ENCODE measurements at regions not wholly inside any gene's neighbourhood (a gene's known extent, or its start where the extent isn't known, plus 50 kb on each side); places are given as distances from the start of the nearest gene placed in this dataset.
"Not testable (repeated sequence)": the region's sequence is repeated elsewhere in the genome, so short reads cannot be mapped to it uniquely, and the experiment has no call there.

DNA sequence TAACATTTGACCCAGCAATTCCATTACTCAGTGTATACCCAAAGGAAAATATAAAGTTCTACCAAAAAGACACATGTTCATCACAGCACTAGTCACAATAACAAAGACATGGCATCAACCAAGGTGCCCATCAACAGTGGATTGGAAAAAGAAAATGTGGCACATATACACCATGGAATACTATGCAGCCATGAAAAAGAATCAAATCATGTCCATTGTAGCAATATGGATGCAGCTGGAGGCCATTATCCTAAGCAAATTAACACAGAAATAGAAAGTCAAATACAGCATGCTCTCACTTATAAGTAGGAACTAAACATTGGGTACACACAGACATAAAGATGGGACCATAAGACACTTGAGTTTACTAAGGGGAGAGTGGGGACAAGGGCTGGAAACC lies 441.9 kb upstream of the ID4 start:
- no peak for DNase-seq (ENCODE audit: low read depth in 2 of 2)

DNA sequence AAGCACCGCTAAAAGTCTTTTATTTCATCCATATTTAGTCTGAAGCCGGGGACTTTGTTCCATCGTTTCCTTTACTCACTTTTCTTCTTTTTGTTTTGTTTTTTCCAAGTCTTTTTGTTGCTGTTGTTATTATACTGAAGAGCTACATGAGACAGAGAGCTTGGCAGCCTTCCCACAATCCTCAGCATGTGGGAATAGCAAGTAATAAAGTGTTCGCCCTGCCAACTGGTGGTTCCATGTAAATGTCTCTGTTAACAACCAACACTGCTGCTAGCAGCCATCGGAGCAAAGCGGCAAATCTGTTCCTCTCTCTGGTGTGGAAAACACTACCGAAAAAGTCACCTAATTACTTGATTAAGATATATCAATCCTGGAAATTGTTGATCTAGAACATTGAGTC lies 437.8 kb upstream of the ID4 start:
- DNase-seq (ENCODE audit: low read depth in 2 of 2): no peak

DNA sequence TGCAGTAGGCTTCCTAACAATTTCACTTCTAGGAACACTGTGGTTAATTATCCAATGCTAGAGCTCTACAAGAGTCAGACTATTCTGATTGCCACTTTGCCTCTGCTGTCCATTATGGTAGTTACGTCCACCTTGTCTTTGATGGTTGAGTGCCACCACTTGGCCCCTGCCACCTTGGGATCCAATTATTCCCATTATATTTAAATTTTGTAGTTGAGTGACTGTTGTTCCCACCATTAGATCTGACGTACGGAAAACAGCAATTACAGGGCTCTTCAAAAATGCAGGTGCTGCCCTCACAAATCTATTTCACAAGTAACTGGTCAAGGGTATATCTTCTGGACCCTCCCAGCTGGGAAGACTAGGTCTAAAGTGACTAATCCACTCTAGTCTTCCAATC lies 432.3 kb upstream of the ID4 start:
- not testable (repeated sequence) for DNase-seq (ENCODE audit: low read depth in 2 of 2)

- DNase-seq (ENCODE audit: low read depth in 2 of 2): no peak
These were observed 428.8 kb upstream of the ID4 start for GRCh38 chr6:19408331-19408730.

DNA sequence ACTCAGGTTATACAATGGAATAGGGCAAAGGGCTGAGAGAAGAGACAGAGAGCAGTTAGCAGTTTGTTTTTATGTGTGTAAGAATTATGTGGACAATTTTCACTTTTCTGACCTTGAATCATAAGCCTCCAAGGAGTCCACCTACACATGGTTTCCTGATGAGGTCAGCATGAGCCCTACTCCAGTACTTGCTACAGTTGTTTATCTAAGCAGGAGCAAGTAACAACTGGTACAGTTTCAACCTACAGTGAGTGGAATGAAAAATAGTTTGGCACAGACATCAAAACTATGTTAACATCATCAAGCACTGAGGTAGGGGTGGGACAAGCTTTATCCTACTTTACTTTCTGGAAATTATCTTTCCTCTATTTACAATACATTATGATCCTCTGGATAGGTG lies 426.7 kb upstream of the ID4 start:
- no peak for DNase-seq (ENCODE audit: low read depth in 2 of 2)

DNA sequence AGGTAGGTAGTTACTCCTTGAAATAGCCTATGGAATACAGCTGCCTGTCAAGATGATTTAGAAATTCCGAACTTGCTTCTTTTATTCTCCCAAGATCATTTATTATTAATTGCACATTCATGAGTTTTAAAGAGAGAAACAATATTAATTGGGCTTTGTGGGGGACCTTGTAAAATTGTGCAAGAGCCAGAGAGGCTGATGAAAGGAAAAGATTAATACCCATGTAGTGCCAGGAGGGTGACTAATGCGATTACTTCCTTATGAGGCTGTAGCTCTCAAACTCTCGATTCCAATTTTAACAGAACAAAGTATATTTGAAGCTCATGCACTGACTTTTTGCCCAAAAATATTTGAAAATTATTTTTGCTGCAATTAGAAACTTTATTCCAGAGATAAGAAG lies 423.8 kb upstream of the ID4 start:
- no peak for DNase-seq (ENCODE audit: low read depth in 2 of 2)

GRCh38 chr6:19415605-19416326 lies 421.4 kb upstream of the ID4 start:
- no peak for DNase-seq (ENCODE audit: low read depth in 2 of 2)

GRCh38 chr6:19416811-19417210 lies 420.4 kb upstream of the ID4 start:
- no peak for DNase-seq (ENCODE audit: low read depth in 2 of 2)

- DNase-seq (ENCODE audit: low read depth in 2 of 2): no peak
These were observed 419.5 kb upstream of the ID4 start for GRCh38 chr6:19417713-19418112.

DNA sequence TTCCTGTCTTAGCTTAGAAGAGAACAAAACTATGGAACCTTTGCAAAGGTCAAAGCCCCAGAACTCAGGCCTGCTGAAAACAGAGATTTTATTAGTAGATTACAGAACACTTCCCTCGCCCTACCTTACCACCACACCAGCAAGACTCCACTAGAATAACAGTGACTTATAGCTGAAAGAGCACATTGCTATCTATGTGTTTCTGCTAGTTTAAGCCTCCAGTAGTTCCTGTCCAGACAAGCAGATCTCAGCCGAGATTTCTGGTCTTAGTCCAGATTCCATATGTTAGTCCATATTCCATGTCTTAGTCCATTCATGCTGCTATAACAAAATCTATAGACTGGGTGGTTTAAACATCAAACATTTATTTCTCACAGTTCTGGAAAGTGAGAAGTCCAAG lies 412.3 kb upstream of the ID4 start:
- no peak for DNase-seq (ENCODE audit: low read depth in 2 of 2)

DNA sequence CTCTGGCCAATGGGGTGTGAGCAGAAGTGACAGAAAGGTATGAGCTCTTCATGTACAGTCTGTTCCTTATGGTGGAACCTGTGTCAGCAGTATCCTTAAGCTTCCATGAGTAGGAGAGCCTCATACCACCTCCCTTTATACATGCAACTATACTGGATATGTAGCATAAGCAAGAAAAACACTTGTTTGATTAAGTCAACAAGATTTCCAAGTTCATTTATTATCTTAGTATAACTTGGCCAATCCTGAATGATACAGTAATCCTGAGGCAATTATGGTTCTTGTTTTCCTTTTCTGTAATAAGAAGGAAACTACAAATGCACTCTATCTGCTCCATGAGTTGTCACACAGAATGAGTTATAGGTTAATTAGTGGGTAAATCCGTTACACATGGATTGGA lies 409.6 kb upstream of the ID4 start:
- no peak for DNase-seq (ENCODE audit: low read depth in 2 of 2)

- no peak for DNase-seq (ENCODE audit: low read depth in 2 of 2)
These were observed 404.1 kb upstream of the ID4 start for GRCh38 chr6:19432966-19433498.

DNA sequence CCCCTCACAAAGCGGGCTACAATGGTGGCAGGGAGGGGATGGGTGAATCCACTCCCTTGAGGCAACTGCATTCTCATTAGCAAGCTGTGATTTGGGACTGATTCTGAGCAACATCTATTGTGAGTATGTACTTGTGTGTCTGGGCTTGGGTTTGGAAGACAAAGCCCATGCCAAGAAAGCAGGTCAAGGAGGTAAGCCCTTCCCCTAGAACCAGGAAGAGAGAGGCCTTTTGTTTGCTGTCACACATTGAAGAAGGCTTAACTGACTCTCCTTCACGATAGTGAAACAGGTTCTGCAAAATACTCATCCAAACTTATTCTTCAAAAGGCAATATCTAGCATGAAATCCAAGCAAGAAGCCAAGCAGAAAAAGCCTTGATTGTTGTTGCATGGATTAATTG lies 403.1 kb upstream of the ID4 start:
- no peak for DNase-seq (ENCODE audit: low read depth in 2 of 2)

DNA sequence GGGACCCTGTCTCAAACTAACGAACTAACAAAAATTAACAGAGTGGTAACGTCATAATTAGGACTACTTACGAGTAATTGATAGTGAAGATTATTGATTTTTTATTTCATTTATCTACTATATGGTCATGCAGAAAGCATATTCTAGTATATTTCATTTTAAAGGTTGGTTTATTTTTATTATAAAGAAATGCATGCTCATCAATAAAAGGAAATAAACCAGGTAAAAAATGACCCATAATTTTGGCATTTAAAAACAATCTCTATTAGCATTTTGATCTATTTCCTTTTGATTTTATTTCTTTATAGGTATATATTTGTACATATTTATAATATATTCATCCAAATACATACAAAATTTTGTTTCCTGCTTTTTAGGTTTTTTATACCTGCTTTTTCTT lies 401.4 kb upstream of the ID4 start:
- DNase-seq (ENCODE audit: low read depth in 2 of 2): no peak

- DNase-seq (ENCODE audit: low read depth in 2 of 2): no peak
These were observed 398.4 kb upstream of the ID4 start for GRCh38 chr6:19438566-19439353.

GRCh38 chr6:19440531-19440930 lies 396.6 kb upstream of the ID4 start:
- DNase-seq (ENCODE audit: low read depth in 2 of 2): no peak

GRCh38 chr6:19443411-19443810 lies 393.8 kb upstream of the ID4 start:
- DNase-seq (ENCODE audit: low read depth in 2 of 2): no peak

DNA sequence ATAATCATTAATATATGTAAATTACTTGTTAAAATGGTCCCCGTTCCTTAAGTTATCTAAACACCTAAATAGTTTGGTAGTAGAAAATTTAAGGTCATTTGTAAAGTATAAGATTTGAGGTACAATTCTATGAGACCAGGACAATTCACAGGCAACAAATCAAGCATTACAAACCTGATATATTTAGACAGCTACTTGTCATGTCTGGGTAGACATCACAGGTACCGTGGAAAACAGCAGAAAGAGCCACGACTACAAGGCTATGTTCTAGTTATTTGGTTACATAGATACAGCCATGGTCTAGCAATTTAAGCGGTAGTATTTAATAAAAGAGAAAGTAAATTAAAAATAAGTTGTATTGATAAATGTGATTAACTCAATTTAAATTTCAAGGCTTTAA lies 393.1 kb upstream of the ID4 start:
- DNase-seq (ENCODE audit: low read depth in 2 of 2): no peak

GRCh38 chr6:19444481-19444880 lies 392.7 kb upstream of the ID4 start:
- DNase-seq (ENCODE audit: low read depth in 2 of 2): no peak

DNA sequence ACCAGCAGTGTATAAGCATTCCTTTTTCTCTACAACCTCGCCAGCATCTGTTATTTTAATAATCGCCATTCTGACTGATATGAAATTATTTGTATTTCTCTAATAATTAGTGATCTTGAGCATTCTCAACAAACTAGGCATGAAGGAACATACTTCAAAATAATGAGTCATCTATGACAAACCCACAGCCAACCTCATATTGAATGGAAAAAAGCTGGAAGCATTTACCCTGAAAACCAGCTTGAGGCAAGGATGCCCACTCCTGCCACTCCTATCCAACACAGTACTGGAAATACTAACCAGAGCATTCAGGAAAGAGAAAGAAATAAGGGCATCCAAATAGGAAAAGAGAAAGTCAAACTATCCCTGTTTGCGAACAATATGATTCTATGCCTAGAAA lies 390.6 kb upstream of the ID4 start:
- DNase-seq (ENCODE audit: low read depth in 2 of 2): no peak

GRCh38 chr6:19450651-19451050 lies 386.5 kb upstream of the ID4 start:
- no peak for DNase-seq (ENCODE audit: low read depth in 2 of 2)

DNA sequence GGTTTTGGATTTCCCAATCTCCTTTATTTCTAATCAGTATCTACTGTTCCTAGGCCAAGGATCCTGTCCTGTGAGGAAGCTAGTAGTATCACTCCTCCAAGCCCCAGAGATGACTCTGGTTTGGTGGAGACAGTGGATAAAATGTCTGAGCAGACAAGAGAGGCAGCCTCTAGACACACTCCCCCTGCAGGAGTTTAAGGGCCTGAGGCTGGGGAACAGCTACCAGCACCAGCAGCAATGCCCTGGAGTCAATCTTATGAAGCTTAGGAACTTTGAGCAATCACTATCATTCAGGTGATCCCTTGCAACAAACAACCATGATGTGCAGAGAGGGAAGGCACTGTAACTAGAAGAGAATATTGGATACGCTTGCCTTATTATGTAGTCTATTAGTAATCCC lies 384.7 kb upstream of the ID4 start:
- no peak for DNase-seq (ENCODE audit: low read depth in 2 of 2)

GRCh38 chr6:19454001-19454720 lies 383.0 kb upstream of the ID4 start:
- no peak for DNase-seq (ENCODE audit: low read depth in 2 of 2)

All from stimulated activated CD4-positive, alpha-beta T cell treated with anti-CD3 and anti-CD28 coated beads, Interleukin-1b, Interleukin-23, amount 100 ng/mL, for 4 hours (primary cell).